Nephron progenitor cell (in vitro differentiated cells): ENCODE measurements at regions not wholly inside any gene's neighbourhood (a gene's known extent, or its start where the extent isn't known, plus 50 kb on each side); places are given as distances from the start of the nearest gene placed in this dataset.
A peak's percentile ranks its signal among the peaks of the same experiment; 100 is the strongest.

Experiments
- DNase-seq: peaks from one replicate; pipeline ENCODE4 v3.0.0; 2021
- H3K27ac Mint-ChIP-seq: 2 replicates; pipeline ENCODE4 v1.8.0; 2021; ENCODE audit warnings: mild to moderate bottlenecking, moderate library complexity, mixed read lengths
- H3K27me3 Mint-ChIP-seq: 2 replicates; pipeline ENCODE4 v1.8.0; 2021; ENCODE audit warnings: mild to moderate bottlenecking, low read depth, mixed read lengths; ENCODE audit not compliant: poor library complexity
- H3K36me3 Mint-ChIP-seq: 2 replicates; pipeline ENCODE4 v1.8.0; 2021; ENCODE audit warnings: low read depth, mixed read lengths
- H3K4me1 Mint-ChIP-seq: 2 replicates; pipeline ENCODE4 v1.8.0; 2021; ENCODE audit warnings: mixed read lengths
- H3K4me3 Mint-ChIP-seq: 2 replicates; pipeline ENCODE4 v1.8.0; 2021; ENCODE audit warnings: mild to moderate bottlenecking, moderate library complexity, mixed read lengths
- H3K9me3 Mint-ChIP-seq: 2 replicates; pipeline ENCODE4 v1.8.0; 2021; ENCODE audit warnings: mild to moderate bottlenecking, moderate library complexity, mixed read lengths
- CTCF ChIP-seq: fragments of 200-600 bp; sonication (generic); IDR thresholded peaks from 2 replicates; pipeline ENCODE4 v1.5.0; 2021; ENCODE audit warnings: antibody characterized with exemption

GRCh38 chr3:66138336-66139313 is 82.2 kb upstream of the SLC25A26 start:
- peaks cover 5% of the 10 kb centered on the region for H3K27me3 Mint-ChIP-seq
- DNase-seq = peak; percentile 52
- no peaks in the 10 kb centered on the region for H3K36me3 Mint-ChIP-seq
- peaks cover 3% of the 10 kb centered on the region for H3K9me3 Mint-ChIP-seq
- H3K4me1 Mint-ChIP-seq = peaks cover 17% of the 10 kb centered on the region
- no peak overlapping the region for H3K27ac Mint-ChIP-seq
- H3K4me3 Mint-ChIP-seq = no peak overlapping the region
- peak; percentile 70 for TF ChIP-seq CTCF

GRCh38 chr3:66136597-66136996 is 84.2 kb upstream of the SLC25A26 start:
- Mint-ChIP-seq H3K4me3 (no peak overlapping the region), H3K27ac (no peak overlapping the region), H3K27me3 (peaks cover 3% of the 10 kb centered on the region), H3K4me1 (peaks cover 20% of the 10 kb centered on the region), H3K9me3 (peaks cover 3% of the 10 kb centered on the region), H3K36me3 (no peaks in the 10 kb centered on the region)
- no peak for TF ChIP-seq CTCF
- DNase-seq = no peak

GRCh38 chr3:66133853-66134445 is 86.9 kb upstream of the SLC25A26 start:
- Mint-ChIP-seq H3K4me3 (no peak overlapping the region), H3K4me1 (peaks cover 14% of the 10 kb centered on the region), H3K27ac (no peak overlapping the region), H3K9me3 (peaks cover 3% of the 10 kb centered on the region), H3K27me3 (peaks cover 3% of the 10 kb centered on the region), H3K36me3 (no peaks in the 10 kb centered on the region)
- TF ChIP-seq CTCF = no peak
- DNase-seq = no peak

GRCh38 chr3:66133050-66133757 is 87.6 kb upstream of the SLC25A26 start:
- no peaks in the 10 kb centered on the region for H3K36me3 Mint-ChIP-seq
- no peak overlapping the region for H3K4me3 Mint-ChIP-seq
- H3K27me3 Mint-ChIP-seq = peaks cover 3% of the 10 kb centered on the region
- DNase-seq = no peak
- H3K9me3 Mint-ChIP-seq = peaks cover 3% of the 10 kb centered on the region
- H3K27ac Mint-ChIP-seq = no peak overlapping the region
- no peak for TF ChIP-seq CTCF
- peaks cover 12% of the 10 kb centered on the region for H3K4me1 Mint-ChIP-seq

- Mint-ChIP-seq H3K4me3 (no peak overlapping the region), H3K36me3 (no peaks in the 10 kb centered on the region), H3K27ac (no peak overlapping the region), H3K9me3 (no peaks in the 10 kb centered on the region), H3K27me3 (peaks cover 8% of the 10 kb centered on the region), H3K4me1 (peaks cover 4% of the 10 kb centered on the region)
- no peak for DNase-seq
- no peak for TF ChIP-seq CTCF
These were observed 89.9 kb upstream of the MAGI1 start for GRCh38 chr3:66128623-66129022.
